ENCODE measurements at regions not wholly inside any gene's neighbourhood (a gene's known extent, or its start where the extent isn't known, plus 50 kb on each side); places are given as distances from the start of the nearest gene placed in this dataset.

DNA sequence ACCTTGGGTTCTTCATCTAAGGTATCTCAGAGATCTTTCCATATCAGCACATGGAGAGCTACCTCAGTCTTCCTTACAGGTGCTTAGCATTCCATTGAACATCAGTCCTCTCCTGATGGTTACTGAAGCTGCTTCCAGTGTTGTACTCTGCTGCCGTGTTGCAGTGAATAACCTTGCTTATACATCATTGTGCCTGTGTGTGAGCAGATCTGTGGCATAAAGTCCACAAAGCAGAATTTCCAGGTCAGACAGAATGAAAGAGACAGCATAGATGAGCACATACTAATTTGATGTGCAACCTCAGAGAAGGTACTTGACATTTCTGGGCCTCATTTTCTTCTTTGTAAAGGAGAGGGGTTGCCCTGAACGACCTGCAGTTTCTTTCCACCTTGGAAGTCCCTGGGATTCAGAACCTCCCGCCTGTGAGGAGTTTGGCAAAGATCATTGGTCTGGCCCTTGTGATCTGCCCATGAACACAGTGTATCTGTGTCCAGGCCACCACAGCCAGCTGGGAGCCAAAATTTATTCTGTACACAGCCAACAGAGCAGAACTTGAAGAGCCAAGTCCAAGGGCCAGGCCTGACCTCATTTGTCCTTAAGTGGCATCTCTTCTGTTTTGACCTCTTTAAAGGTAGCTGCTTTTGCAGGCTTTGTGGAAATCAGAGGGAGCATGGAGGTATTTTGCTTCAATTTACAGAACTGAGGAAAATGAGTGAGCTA, 57.2 kb upstream of the SLC7A14 start:
- TF ChIP-seq, protein P1, sequence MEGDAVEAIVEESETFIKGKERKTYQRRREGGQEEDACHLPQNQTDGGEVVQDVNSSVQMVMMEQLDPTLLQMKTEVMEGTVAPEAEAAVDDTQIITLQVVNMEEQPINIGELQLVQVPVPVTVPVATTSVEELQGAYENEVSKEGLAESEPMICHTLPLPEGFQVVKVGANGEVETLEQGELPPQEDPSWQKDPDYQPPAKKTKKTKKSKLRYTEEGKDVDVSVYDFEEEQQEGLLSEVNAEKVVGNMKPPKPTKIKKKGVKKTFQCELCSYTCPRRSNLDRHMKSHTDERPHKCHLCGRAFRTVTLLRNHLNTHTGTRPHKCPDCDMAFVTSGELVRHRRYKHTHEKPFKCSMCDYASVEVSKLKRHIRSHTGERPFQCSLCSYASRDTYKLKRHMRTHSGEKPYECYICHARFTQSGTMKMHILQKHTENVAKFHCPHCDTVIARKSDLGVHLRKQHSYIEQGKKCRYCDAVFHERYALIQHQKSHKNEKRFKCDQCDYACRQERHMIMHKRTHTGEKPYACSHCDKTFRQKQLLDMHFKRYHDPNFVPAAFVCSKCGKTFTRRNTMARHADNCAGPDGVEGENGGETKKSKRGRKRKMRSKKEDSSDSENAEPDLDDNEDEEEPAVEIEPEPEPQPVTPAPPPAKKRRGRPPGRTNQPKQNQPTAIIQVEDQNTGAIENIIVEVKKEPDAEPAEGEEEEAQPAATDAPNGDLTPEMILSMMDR (IDR thresholded peaks at IDR 0.05; ENCODE audit: borderline replicate concordance, extremely low read depth, low read length, poor library complexity, severe bottlenecking): no peak
- no peak for TF ChIP-seq EZH2 (IDR thresholded peaks at IDR 0.05; ENCODE audit: borderline replicate concordance, low read depth, low read length, severe bottlenecking)

Data from DND-41 (cell line).